Left forelimb (tissue), 1 donor: ENCODE measurements at regions not wholly inside any gene's neighbourhood (a gene's known extent, or its start where the extent isn't known, plus 50 kb on each side); places are given as distances from the start of the nearest gene placed in this dataset.

Experiments used
- DNase-seq: peaks from one replicate; pipeline ENCODE4 v3.0.0-alpha.2; 2018; ENCODE audit warnings: low spot score

GRCh38 chr6:26216359-26216885, 129.2 kb downstream of the HFE start:
- DNase-seq: peak; percentile 87

GRCh38 chr6:26216886-26217713, 129.9 kb downstream of the HFE start:
- peak; percentile 93 for DNase-seq

GRCh38 chr6:26217714-26218075, 130.5 kb downstream of the HFE start:
- no peak for DNase-seq

- no peak for DNase-seq
Observed at GRCh38 chr6:26218824-26219223, 131.6 kb downstream of the HFE start.

GRCh38 chr6:26220145-26220970, 133.1 kb downstream of the HFE start:
- no peak for DNase-seq

- DNase-seq: no peak
Observed at GRCh38 chr6:26221186-26221585, 134.0 kb downstream of the HFE start.

GRCh38 chr6:26222571-26222970, 135.3 kb downstream of the HFE start:
- DNase-seq: no peak

GRCh38 chr6:26223228-26223627, 136.0 kb downstream of the HFE start:
- DNase-seq: no peak

- peak; percentile 87 for DNase-seq
Observed at GRCh38 chr6:26223650-26224546, 136.7 kb downstream of the HFE start.

GRCh38 chr6:26224547-26224912, 137.3 kb downstream of the HFE start:
- no peak for DNase-seq

GRCh38 chr6:26224940-26225847, 138.0 kb downstream of the HFE start:
- DNase-seq: peak; percentile 86

GRCh38 chr6:26225848-26226578, 138.8 kb downstream of the HFE start:
- DNase-seq: no peak

GRCh38 chr6:26226579-26226967, 138.4 kb upstream of the BTN3A2 start:
- no peak for DNase-seq

- DNase-seq: no peak
Observed at GRCh38 chr6:26230351-26230750, 134.6 kb upstream of the BTN3A2 start.

GRCh38 chr6:26231006-26231587, 133.9 kb upstream of the BTN3A2 start:
- no peak for DNase-seq

- DNase-seq: no peak
Observed at GRCh38 chr6:26232306-26232939, 132.6 kb upstream of the BTN3A2 start.

GRCh38 chr6:26232940-26233648, 131.9 kb upstream of the BTN3A2 start:
- DNase-seq: peak; percentile 76

GRCh38 chr6:26233649-26234420, 131.2 kb upstream of the BTN3A2 start:
- peak; percentile 80 for DNase-seq
